ENCODE measurements at regions not wholly inside any gene's neighbourhood (a gene's known extent, or its start where the extent isn't known, plus 50 kb on each side); places are given as distances from the start of the nearest gene placed in this dataset.

DNA sequence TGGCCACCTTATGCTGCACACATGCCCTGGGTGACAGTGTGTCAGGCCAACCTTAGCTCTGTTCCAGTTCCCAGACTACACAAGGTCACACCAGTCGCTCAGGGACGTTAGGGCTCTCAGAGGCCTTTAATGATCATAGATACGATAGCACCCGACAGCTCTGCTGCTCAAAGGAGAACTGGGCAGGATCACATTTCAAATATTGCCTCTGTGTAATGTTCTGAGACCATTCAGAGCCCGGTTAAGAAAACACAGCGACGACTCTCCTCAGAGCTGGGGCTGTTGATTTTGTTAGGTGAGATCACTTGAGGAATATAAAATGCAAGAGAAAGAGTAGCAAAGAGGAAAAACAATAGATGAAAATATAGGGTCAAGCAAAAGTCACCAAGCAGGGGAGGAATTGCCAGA, 166.6 kb upstream of the TANK start:
- Histone ChIP-seq H3K27me3 (ENCODE audit: control insufficient read depth, extremely low read depth, insufficient read depth, low read length) (no peaks in the 10 kb centered on the region), H3K9me3 (ENCODE audit: control insufficient read depth, low read depth, low read length) (no peaks in the 10 kb centered on the region), H3K79me2 (ENCODE audit: control insufficient read depth, insufficient read depth, low read length) (no peaks in the 10 kb centered on the region), H3K27ac (ENCODE audit: control insufficient read depth, insufficient read depth, low read length) (no peak overlapping the region), H3K4me2 (ENCODE audit: control insufficient read depth, extremely low read depth, insufficient read depth, low read depth, low read length) (no peak overlapping the region), H3K4me1 (ENCODE audit: control insufficient read depth, extremely low read depth, insufficient read depth, low read length) (peaks cover 3% of the 10 kb centered on the region), H3K36me3 (ENCODE audit: control insufficient read depth in 2 of 2, extremely low read depth in 1 of 2, insufficient read depth in 2 of 2, low read length in 2 of 2) (no peaks in the 10 kb centered on the region), H3K9ac (ENCODE audit: control insufficient read depth, extremely low read depth, insufficient read depth, low read length) (no peak overlapping the region), H3K9me1 (ENCODE audit: control insufficient read depth, extremely low read depth, insufficient read depth, low read length) (no peaks in the 10 kb centered on the region), H2AFZ (ENCODE audit: control insufficient read depth, low read length) (no peak overlapping the region), H3K4me3 (ENCODE audit: control insufficient read depth in 2 of 3, extremely low read depth in 1 of 3, insufficient read depth in 2 of 3, low read depth in 1 of 3, low read length in 3 of 3) (no peak overlapping the region), H4K20me1 (ENCODE audit: control insufficient read depth, extremely low read depth, insufficient read depth, low read length) (no peaks in the 10 kb centered on the region)
- TF ChIP-seq EZH2 (IDR thresholded peaks at IDR 0.05; ENCODE audit: low read length): no peak
- TF ChIP-seq, protein P1, sequence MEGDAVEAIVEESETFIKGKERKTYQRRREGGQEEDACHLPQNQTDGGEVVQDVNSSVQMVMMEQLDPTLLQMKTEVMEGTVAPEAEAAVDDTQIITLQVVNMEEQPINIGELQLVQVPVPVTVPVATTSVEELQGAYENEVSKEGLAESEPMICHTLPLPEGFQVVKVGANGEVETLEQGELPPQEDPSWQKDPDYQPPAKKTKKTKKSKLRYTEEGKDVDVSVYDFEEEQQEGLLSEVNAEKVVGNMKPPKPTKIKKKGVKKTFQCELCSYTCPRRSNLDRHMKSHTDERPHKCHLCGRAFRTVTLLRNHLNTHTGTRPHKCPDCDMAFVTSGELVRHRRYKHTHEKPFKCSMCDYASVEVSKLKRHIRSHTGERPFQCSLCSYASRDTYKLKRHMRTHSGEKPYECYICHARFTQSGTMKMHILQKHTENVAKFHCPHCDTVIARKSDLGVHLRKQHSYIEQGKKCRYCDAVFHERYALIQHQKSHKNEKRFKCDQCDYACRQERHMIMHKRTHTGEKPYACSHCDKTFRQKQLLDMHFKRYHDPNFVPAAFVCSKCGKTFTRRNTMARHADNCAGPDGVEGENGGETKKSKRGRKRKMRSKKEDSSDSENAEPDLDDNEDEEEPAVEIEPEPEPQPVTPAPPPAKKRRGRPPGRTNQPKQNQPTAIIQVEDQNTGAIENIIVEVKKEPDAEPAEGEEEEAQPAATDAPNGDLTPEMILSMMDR (optimal IDR thresholded peaks at IDR 0.05 in 1 of 3, IDR thresholded peaks at IDR 0.05 in 1 of 3, conservative IDR thresholded peaks at IDR 0.05 in 1 of 3; ENCODE audit: extremely low read depth in 1 of 3, insufficient read depth in 2 of 3, low read length in 3 of 3): no peak
- DNase-seq (ENCODE audit: low read depth, low spot score) (no peak), FAIRE-seq (no peak)
- dilution Hi-C loops (cut with MboI; ENCODE audit: extremely low pct_ligation_motif_present, low sequenced_read_pairs): no loop called here

DNA sequence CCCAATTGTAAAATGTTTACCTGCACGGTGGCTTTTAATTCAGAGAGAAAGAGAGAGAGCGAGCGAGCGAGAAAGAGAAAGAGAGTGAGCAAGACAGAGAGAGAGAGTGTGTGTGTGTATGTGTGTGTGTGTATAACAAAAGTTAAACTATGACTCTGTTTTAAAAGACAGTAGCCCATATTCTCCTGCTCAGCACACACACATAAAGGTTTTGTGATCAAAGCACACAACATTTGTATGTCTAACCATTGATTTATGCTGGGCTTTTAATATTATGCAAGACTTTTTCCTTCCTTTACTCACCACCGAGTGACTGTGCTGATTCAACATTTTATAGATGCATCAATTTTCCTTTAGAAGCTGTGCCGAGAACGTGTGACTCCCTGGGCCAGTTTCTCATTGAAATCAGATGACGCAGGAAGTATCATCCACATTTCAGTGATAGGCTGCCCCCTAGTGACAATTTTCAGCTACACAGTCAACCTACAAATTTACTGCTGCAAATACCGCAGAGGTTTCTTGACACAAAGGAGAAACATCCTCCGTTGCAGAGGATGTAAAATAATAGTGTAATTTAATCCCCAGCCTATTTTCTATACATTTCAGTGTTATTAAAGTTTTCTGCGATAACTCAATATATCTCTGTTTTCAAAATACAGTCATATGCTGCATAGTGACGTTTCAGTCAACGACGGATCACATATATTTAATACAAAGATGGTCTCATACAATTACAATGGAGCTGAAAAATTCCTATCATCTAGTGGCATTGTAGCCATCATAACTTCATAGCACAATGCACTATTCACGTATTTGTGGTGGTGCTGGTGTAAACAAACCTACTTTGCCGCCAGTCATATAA, 165.9 kb upstream of the TANK start:
- H3K27ac ChIP-seq (ENCODE audit: control insufficient read depth, insufficient read depth, low read length): no peak overlapping the region
- H3K9me3 ChIP-seq (ENCODE audit: control insufficient read depth, low read depth, low read length): no peaks in the 10 kb centered on the region
- peak overlapping the region; percentile 5 for H2AFZ ChIP-seq (ENCODE audit: control insufficient read depth, low read length)
- H3K4me3 ChIP-seq (ENCODE audit: control insufficient read depth in 2 of 3, extremely low read depth in 1 of 3, insufficient read depth in 2 of 3, low read depth in 1 of 3, low read length in 3 of 3): no peak overlapping the region
- dilution Hi-C loops (cut with MboI; ENCODE audit: extremely low pct_ligation_motif_present, low sequenced_read_pairs): no loop called here
- H3K27me3 ChIP-seq (ENCODE audit: control insufficient read depth, extremely low read depth, insufficient read depth, low read length): no peaks in the 10 kb centered on the region
- TF ChIP-seq EZH2 (IDR thresholded peaks at IDR 0.05; ENCODE audit: low read length): no peak
- TF ChIP-seq, protein P1 (optimal IDR thresholded peaks at IDR 0.05 in 1 of 3, IDR thresholded peaks at IDR 0.05 in 1 of 3, conservative IDR thresholded peaks at IDR 0.05 in 1 of 3; ENCODE audit: extremely low read depth in 1 of 3, insufficient read depth in 2 of 3, low read length in 3 of 3): peak; percentile 50 to 82 (median 81)
- H3K4me2 ChIP-seq (ENCODE audit: control insufficient read depth, extremely low read depth, insufficient read depth, low read depth, low read length): peak overlapping the region; percentile 25
- FAIRE-seq (peak; percentile 93), DNase-seq (ENCODE audit: low read depth, low spot score) (peak; percentile 71)
- no peaks in the 10 kb centered on the region for H4K20me1 ChIP-seq (ENCODE audit: control insufficient read depth, extremely low read depth, insufficient read depth, low read length)
- H3K9ac ChIP-seq (ENCODE audit: control insufficient read depth, extremely low read depth, insufficient read depth, low read length): no peak overlapping the region
- H3K9me1 ChIP-seq (ENCODE audit: control insufficient read depth, extremely low read depth, insufficient read depth, low read length): no peaks in the 10 kb centered on the region
- H3K36me3 ChIP-seq (ENCODE audit: control insufficient read depth in 2 of 2, extremely low read depth in 1 of 2, insufficient read depth in 2 of 2, low read length in 2 of 2): no peaks in the 10 kb centered on the region
- no peaks in the 10 kb centered on the region for H3K79me2 ChIP-seq (ENCODE audit: control insufficient read depth, insufficient read depth, low read length)
- peaks cover 3% of the 10 kb centered on the region for H3K4me1 ChIP-seq (ENCODE audit: control insufficient read depth, extremely low read depth, insufficient read depth, low read length)

Measured in keratinocyte (primary cell).